H9 (cell line): ENCODE measurements at regions not wholly inside any gene's neighbourhood (a gene's known extent, or its start where the extent isn't known, plus 50 kb on each side); places are given as distances from the start of the nearest gene placed in this dataset.

Experiments used
- DNase-seq: peaks from one replicate; pipeline ENCODE4 v3.0.0-alpha.2; 2017
- H2AFZ ChIP-seq: one replicate; pipeline ENCODE4 v1.6.1; 2013; ENCODE audit warnings: mild to moderate bottlenecking, low read length, control low read depth, moderate library complexity
- H2AK5ac ChIP-seq: 2 replicates; pipeline ENCODE4 v1.6.1; 2013; ENCODE audit warnings: low read length, control low read depth, mixed read lengths; ENCODE audit not compliant: insufficient read length
- H2BK120ac ChIP-seq: one replicate; pipeline ENCODE4 v1.6.1; 2013; ENCODE audit warnings: low read depth, mild to moderate bottlenecking, low read length, control low read depth, inconsistent platforms; ENCODE audit not compliant: poor library complexity, severe bottlenecking
- H2BK12ac ChIP-seq: 2 replicates; pipeline ENCODE4 v1.6.1; 2013; ENCODE audit warnings: low read length, control low read depth, mixed read lengths, low read depth; ENCODE audit not compliant: insufficient read length
- H2BK15ac ChIP-seq: 2 replicates; pipeline ENCODE4 v1.6.1; 2013; ENCODE audit warnings: low read depth, low read length, control low read depth
- H2BK20ac ChIP-seq: one replicate; pipeline ENCODE4 v1.6.1; 2013; ENCODE audit warnings: low read depth, mild to moderate bottlenecking, low read length, control low read depth, inconsistent platforms; ENCODE audit not compliant: poor library complexity, severe bottlenecking
- H2BK5ac ChIP-seq: 2 replicates; pipeline ENCODE4 v1.6.1; 2013; ENCODE audit warnings: low read length, control low read depth, mixed read lengths; ENCODE audit not compliant: insufficient read length
- H3K14ac ChIP-seq: 2 replicates; pipeline ENCODE4 v1.6.1; 2013; ENCODE audit warnings: low read length, control low read depth; ENCODE audit not compliant: insufficient read depth
- H3K18ac ChIP-seq: 2 replicates; pipeline ENCODE4 v1.6.1; 2013; ENCODE audit warnings: low read depth, mild to moderate bottlenecking, mixed read lengths, low read length, control low read depth; ENCODE audit not compliant: insufficient read length
- H3K23ac ChIP-seq: 2 replicates; pipeline ENCODE4 v1.6.1; 2013; ENCODE audit warnings: low read length, control low read depth, mixed read lengths, low read depth; ENCODE audit not compliant: insufficient read length
- H3K23me2 ChIP-seq: 2 replicates; pipeline ENCODE4 v1.6.1; 2013; ENCODE audit warnings: low read depth, mild to moderate bottlenecking, mixed read lengths, low read length, control low read depth; ENCODE audit not compliant: insufficient read length, poor library complexity, severe bottlenecking
- H3K27ac ChIP-seq: 2 replicates; pipeline ENCODE4 v1.5.1; 2013; ENCODE audit warnings: low read length, control low read depth, mixed read lengths, low read depth; ENCODE audit not compliant: insufficient read length
- H3K27me3 ChIP-seq: 2 replicates; pipeline ENCODE4 v1.6.1; 2013; ENCODE audit warnings: low read length, control low read depth, inconsistent platforms; ENCODE audit not compliant: insufficient read depth
- H3K4ac ChIP-seq: 2 replicates; pipeline ENCODE4 v1.6.1; 2013; ENCODE audit warnings: low read depth, mild to moderate bottlenecking, control low read depth, inconsistent platforms, low read length, moderate library complexity
- H3K4me1 ChIP-seq: 2 replicates; pipeline ENCODE4 v1.6.1; 2013; ENCODE audit warnings: low read length, control low read depth, inconsistent platforms; ENCODE audit not compliant: insufficient read depth
- H3K4me2 ChIP-seq: 2 replicates; pipeline ENCODE4 v1.6.1; 2013; ENCODE audit warnings: low read length, control low read depth, mixed read lengths; ENCODE audit not compliant: insufficient read length, insufficient read depth
- H3K56ac ChIP-seq: 2 replicates; pipeline ENCODE4 v1.6.1; 2013; ENCODE audit warnings: low read depth, mild to moderate bottlenecking, mixed read lengths, low read length, control low read depth; ENCODE audit not compliant: insufficient read length
- H3K79me1 ChIP-seq: 2 replicates; pipeline ENCODE4 v1.6.1; 2013; ENCODE audit warnings: low read depth, mild to moderate bottlenecking, moderate library complexity, low read length, control low read depth, inconsistent platforms; ENCODE audit not compliant: insufficient read depth, poor library complexity, severe bottlenecking
- H3K79me2 ChIP-seq: 2 replicates; pipeline ENCODE4 v1.6.1; 2013; ENCODE audit warnings: low read length, control low read depth, inconsistent platforms; ENCODE audit not compliant: insufficient read depth
- H3K9ac ChIP-seq: 2 replicates; pipeline ENCODE4 v1.6.1; 2013; ENCODE audit warnings: low read length, control low read depth, mixed read lengths; ENCODE audit not compliant: insufficient read length; ENCODE audit errors: extremely low read depth
- H3K9me3 ChIP-seq: one replicate; pipeline ENCODE4 v1.6.1; 2013; ENCODE audit warnings: low read depth, low read length, inconsistent platforms; ENCODE audit not compliant: control insufficient read depth
- H3T11ph ChIP-seq: one replicate; pipeline ENCODE4 v1.6.1; 2013; ENCODE audit warnings: mild to moderate bottlenecking, low read length, control low read depth, inconsistent platforms
- H4K20me1 ChIP-seq: one replicate; pipeline ENCODE4 v1.6.1; 2013; ENCODE audit not compliant: control insufficient read depth, insufficient read length, insufficient read depth
- H4K5ac ChIP-seq: 2 replicates; pipeline ENCODE4 v1.6.1; 2013; ENCODE audit warnings: low read depth, mild to moderate bottlenecking, mixed read lengths, low read length, control low read depth; ENCODE audit not compliant: insufficient read length
- H4K8ac ChIP-seq: replicated peaks from 2 replicates; pipeline ENCODE4 v1.6.1; 2013; ENCODE audit warnings: low read length, control low read depth, mixed read lengths, low read depth; ENCODE audit not compliant: insufficient read length
- H4K91ac ChIP-seq: 2 replicates; pipeline ENCODE4 v1.6.1; 2013; ENCODE audit warnings: low read depth, mild to moderate bottlenecking, moderate library complexity, mixed read lengths, low read length, control low read depth; ENCODE audit not compliant: insufficient read length
- H3K27ac Mint-ChIP-seq, 3 experiments: 2 replicates in 2 of 3; 3 replicates in 1 of 3; pipeline ENCODE4 v1.8.0; 2020 to 2021; ENCODE audit warnings: mixed read lengths in 3 of 3, mild to moderate bottlenecking in 1 of 3, moderate library complexity in 1 of 3
- H3K27me3 Mint-ChIP-seq: 2 replicates; pipeline ENCODE4 v1.8.0; 2021; ENCODE audit warnings: low read depth, mild to moderate bottlenecking, moderate library complexity, mixed read lengths
- H3K36me3 Mint-ChIP-seq, 3 experiments: 2 replicates in 2 of 3; 3 replicates in 1 of 3; pipeline ENCODE4 v1.8.0; 2020 to 2021; ENCODE audit warnings: low read depth in 3 of 3, mixed read lengths in 3 of 3; ENCODE audit not compliant: insufficient read depth in 1 of 3
- H3K4me1 Mint-ChIP-seq, 2 experiments: 2 replicates each; pipeline ENCODE4 v1.8.0; 2020; ENCODE audit warnings: mixed read lengths in 2 of 2
- H3K4me3 Mint-ChIP-seq, 2 experiments: 2 replicates in 1 of 2; 3 replicates in 1 of 2; pipeline ENCODE4 v1.8.0; 2020 to 2021; ENCODE audit warnings: mild to moderate bottlenecking in 2 of 2, mixed read lengths in 2 of 2, moderate library complexity in 1 of 2
- H3K9me3 Mint-ChIP-seq, 2 experiments: 2 replicates in 1 of 2; 3 replicates in 1 of 2; pipeline ENCODE4 v1.8.0; 2020; ENCODE audit warnings: mild to moderate bottlenecking in 2 of 2, mixed read lengths in 2 of 2, moderate library complexity in 1 of 2
- CTCF ChIP-seq: fragments of 200-600 bp; sonication (generic); conservative IDR thresholded peaks from 3 replicates; pipeline ENCODE4 v1.8.0; 2021; ENCODE audit warnings: antibody characterized with exemption, mild to moderate bottlenecking
- WGBS: extraction: QIAGEN DNeasy Blood & Tissue Kit; methylation state at CpG from one replicate; pipeline ENCODE4 v1.1.7; 2013; ENCODE audit warnings: missing lambda C conversion rate, low lambda C conversion rate, mixed read lengths; ENCODE audit not compliant: insufficient read length; ENCODE audit errors: extremely low coverage; 5-methylcytosine and 5-hydroxymethylcytosine counted together

DNA sequence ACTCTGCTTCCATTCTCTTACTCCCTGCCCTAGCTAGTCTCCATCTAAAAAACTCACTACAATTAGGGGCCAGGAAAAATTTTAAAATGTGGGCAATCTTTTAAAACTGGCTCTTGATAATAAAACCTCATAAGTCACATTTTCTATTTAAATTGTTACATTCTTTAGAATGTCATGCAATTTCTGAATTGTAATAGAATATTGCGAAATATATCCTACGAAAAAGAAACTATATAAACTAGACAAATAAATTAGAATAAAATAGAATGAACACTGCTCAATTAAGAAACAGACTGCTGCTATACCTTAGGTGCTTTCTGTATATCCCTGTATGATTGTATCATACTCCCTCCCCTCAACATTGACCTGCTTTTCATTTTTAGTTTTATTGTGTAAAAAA lies 826.0 kb downstream of the IGSF11 start:
- H3K4me1 Mint-ChIP-seq = no peaks in the 10 kb centered on the region
- no peak overlapping the region for H2BK15ac ChIP-seq
- no peak overlapping the region for H3K4me3 Mint-ChIP-seq
- H4K8ac ChIP-seq = no peak overlapping the region
- H2BK120ac ChIP-seq = no peak overlapping the region
- H3K23me2 ChIP-seq = no peaks in the 10 kb centered on the region
- no peaks in the 10 kb centered on the region for H3K27me3 Mint-ChIP-seq
- no peak overlapping the region for H2BK20ac ChIP-seq
- no peak for DNase-seq
- no peak overlapping the region for H4K91ac ChIP-seq
- H3K18ac ChIP-seq = no peak overlapping the region
- no peaks in the 10 kb centered on the region for H4K20me1 ChIP-seq
- no peak overlapping the region for H3K4ac ChIP-seq
- H3T11ph ChIP-seq = no peak overlapping the region
- H3K79me2 ChIP-seq = no peaks in the 10 kb centered on the region
- H3K4me2 ChIP-seq = no peak overlapping the region
- no peak overlapping the region for H2BK12ac ChIP-seq
- H2AK5ac ChIP-seq = no peak overlapping the region
- no peak overlapping the region for H4K5ac ChIP-seq
- H3K27me3 ChIP-seq = no peaks in the 10 kb centered on the region
- no CpG with 5 or more reads among the region's 2 CpGs for WGBS
- no peak overlapping the region for H3K56ac ChIP-seq
- no peaks in the 10 kb centered on the region for H3K79me1 ChIP-seq
- H2AFZ ChIP-seq = no peak overlapping the region
- H3K27ac Mint-ChIP-seq = no peak overlapping the region
- no peaks in the 10 kb centered on the region for H3K4me1 ChIP-seq
- no peak overlapping the region for H3K27ac ChIP-seq
- H3K9me3 Mint-ChIP-seq = peaks cover 0 to 1% of the 10 kb centered on the region in 2 experiments; a peak in 3 of 5 replicates
- no peaks in the 10 kb centered on the region for H3K9me3 ChIP-seq
- H3K36me3 Mint-ChIP-seq = peaks cover 0 to under 1% (median 0%) of the 10 kb centered on the region in 3 experiments; a peak in 2 of 7 replicates
- TF ChIP-seq CTCF = no peak
- no peak overlapping the region for H2BK5ac ChIP-seq
- no peak overlapping the region for H3K23ac ChIP-seq
- H3K9ac ChIP-seq = no peak overlapping the region
- no peak overlapping the region for H3K14ac ChIP-seq
